ENCODE measurements at regions not wholly inside any gene's neighbourhood (a gene's known extent, or its start where the extent isn't known, plus 50 kb on each side); places are given as distances from the start of the nearest gene placed in this dataset.
"Not testable (repeated sequence)": the region's sequence is repeated elsewhere in the genome, so short reads cannot be mapped to it uniquely, and the experiment has no call there.

- H3K27me3 ChIP-seq (ENCODE audit: control insufficient read depth, insufficient read depth): no peaks in the 10 kb centered on the region
- no peak for ATAC-seq
- intact Hi-C loops (cut with DNase I): no loop called here
- H3K4me1 ChIP-seq (ENCODE audit: control insufficient read depth, insufficient read depth, low read length): no peaks in the 10 kb centered on the region
- no peak overlapping the region for H3K4me3 ChIP-seq (ENCODE audit: low read length)
- no peaks in the 10 kb centered on the region for H3K9me3 ChIP-seq (ENCODE audit: control insufficient read depth, low read length)
- no peak for DNase-seq
- H3K27ac ChIP-seq (ENCODE audit: low read length): no peak overlapping the region
Measured at GRCh38 chr7:42642699-42643098, 269.2 kb downstream of the C7orf25 start.

DNA sequence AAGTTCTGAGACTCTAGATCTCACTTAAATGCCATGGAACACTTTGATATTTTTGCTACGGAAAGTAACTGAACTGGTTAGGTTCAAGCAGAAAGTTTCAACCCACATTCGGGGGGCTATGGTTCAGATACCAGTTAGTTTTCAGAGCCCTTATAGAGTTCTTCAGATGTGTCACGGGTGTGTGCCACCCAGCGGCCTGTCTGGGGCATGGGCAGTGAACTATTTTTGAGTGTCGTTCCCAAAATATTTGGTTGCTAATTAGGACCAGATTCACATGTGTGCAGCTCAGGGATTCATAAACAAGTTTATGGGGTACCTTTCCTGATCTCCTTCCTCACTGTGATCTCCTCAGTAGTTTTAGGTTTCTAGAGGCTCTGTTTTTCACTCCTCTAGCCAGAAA, 271.9 kb downstream of the C7orf25 start:
- 73% methylated on average over 5 of the region's 5 CpGs for WGBS
- no peaks in the 10 kb centered on the region for H3K4me1 ChIP-seq (ENCODE audit: control insufficient read depth, insufficient read depth, low read length)
- intact Hi-C loops (cut with DNase I): no loop called here
- H3K4me3 ChIP-seq (ENCODE audit: low read length): no peak overlapping the region
- DNase-seq: no peak
- H3K27ac ChIP-seq (ENCODE audit: low read length): no peak overlapping the region
- H3K27me3 ChIP-seq (ENCODE audit: control insufficient read depth, insufficient read depth): no peaks in the 10 kb centered on the region
- H3K9me3 ChIP-seq (ENCODE audit: control insufficient read depth, low read length): no peaks in the 10 kb centered on the region
- ATAC-seq: no peak

DNA sequence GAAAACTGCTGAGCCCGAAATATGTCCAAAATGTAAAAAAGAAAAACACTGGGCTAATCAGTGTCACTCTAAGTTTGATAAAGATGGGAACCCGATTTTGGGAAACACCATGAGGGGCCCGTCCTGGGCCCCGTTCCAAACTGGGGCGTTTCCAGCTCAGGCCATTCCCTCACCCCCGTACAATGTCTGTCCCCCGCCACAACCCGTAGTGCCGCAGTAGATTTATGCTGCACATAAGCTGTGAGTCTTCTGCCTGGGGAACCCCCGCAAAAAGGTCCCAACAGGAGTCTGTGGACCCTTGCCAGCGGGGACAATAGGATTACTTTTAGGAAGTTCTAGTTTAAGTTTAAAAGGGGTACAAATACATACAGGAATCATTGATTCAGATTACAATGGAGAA, 275.5 kb downstream of the C7orf25 start:
- H3K27me3 ChIP-seq (ENCODE audit: control insufficient read depth, insufficient read depth); ATAC-seq; H3K27ac ChIP-seq (ENCODE audit: low read length); intact Hi-C loops (cut with DNase I); DNase-seq; H3K4me3 ChIP-seq (ENCODE audit: low read length); H3K9me3 ChIP-seq (ENCODE audit: control insufficient read depth, low read length); H3K4me1 ChIP-seq (ENCODE audit: control insufficient read depth, insufficient read depth, low read length): not testable (repeated sequence)
- 67% methylated on average over 11 of the region's 11 CpGs for WGBS

DNA sequence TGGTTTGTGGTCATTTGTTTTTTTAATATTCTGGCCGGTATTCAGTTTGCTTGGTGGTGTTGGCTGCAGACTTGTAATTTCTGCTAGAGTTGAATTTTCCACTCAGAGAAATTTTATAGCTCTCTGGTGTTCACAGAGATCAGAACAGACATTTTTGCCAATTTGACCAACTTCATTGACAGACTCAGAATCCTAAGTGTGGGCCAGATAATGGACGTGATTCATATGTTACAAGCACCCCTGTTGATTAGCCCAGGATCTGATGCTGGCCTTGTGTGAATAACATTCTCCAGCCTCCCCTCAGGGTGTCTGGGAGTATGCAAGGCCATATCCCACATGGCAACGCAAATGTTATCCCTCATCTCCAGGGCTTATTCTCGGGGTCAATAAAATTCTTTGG, 283.8 kb downstream of the C7orf25 start:
- ATAC-seq (no peak), DNase-seq (no peak)
- WGBS: 43% methylated on average over 4 of the region's 4 CpGs
- H3K4me3 ChIP-seq (ENCODE audit: low read length): no peak overlapping the region
- intact Hi-C loops (cut with DNase I): no loop called here
- H3K27me3 ChIP-seq (ENCODE audit: control insufficient read depth, insufficient read depth): no peaks in the 10 kb centered on the region
- H3K4me1 ChIP-seq (ENCODE audit: control insufficient read depth, insufficient read depth, low read length): no peaks in the 10 kb centered on the region
- no peak overlapping the region for H3K27ac ChIP-seq (ENCODE audit: low read length)
- H3K9me3 ChIP-seq (ENCODE audit: control insufficient read depth, low read length): no peaks in the 10 kb centered on the region

GRCh38 chr7:42627626-42628025, 284.2 kb downstream of the C7orf25 start:
- H3K4me1 ChIP-seq (ENCODE audit: control insufficient read depth, insufficient read depth, low read length): no peaks in the 10 kb centered on the region
- no peaks in the 10 kb centered on the region for H3K9me3 ChIP-seq (ENCODE audit: control insufficient read depth, low read length)
- no peak overlapping the region for H3K4me3 ChIP-seq (ENCODE audit: low read length)
- H3K27ac ChIP-seq (ENCODE audit: low read length): no peak overlapping the region
- ATAC-seq (no peak), DNase-seq (no peak)
- H3K27me3 ChIP-seq (ENCODE audit: control insufficient read depth, insufficient read depth): no peaks in the 10 kb centered on the region
- intact Hi-C loops (cut with DNase I): no loop called here
- WGBS: 60% methylated on average over 3 of the region's 3 CpGs

- ATAC-seq: no peak
- WGBS: 87% methylated on average over 2 of the region's 2 CpGs
- Histone ChIP-seq H3K9me3 (ENCODE audit: control insufficient read depth, low read length) (no peaks in the 10 kb centered on the region), H3K27me3 (ENCODE audit: control insufficient read depth, insufficient read depth) (no peaks in the 10 kb centered on the region), H3K27ac (ENCODE audit: low read length) (no peak overlapping the region), H3K4me1 (ENCODE audit: control insufficient read depth, insufficient read depth, low read length) (no peaks in the 10 kb centered on the region), H3K4me3 (ENCODE audit: low read length) (no peak overlapping the region)
- no peak for DNase-seq
- intact Hi-C loops (cut with DNase I): no loop called here
Measured at GRCh38 chr7:42627101-42627500, 284.8 kb downstream of the C7orf25 start.

DNA sequence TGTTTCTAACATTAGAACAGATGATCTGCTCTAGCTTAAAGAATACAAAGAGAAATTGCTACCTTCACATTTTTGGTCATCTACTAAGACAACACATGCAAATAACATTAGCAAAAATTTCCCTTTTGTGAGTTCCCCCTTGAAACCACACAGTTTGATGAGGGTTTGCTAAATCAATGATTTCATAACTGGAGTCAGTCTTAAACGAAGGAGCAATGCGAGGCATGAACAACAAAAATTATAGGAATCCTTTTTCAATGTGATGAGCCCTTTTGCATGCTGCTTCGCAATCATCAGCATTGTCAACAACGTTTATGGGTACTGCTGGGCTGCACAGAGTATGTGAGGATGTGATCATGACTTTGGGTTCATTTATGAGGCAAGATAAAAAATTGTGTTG, 286.4 kb downstream of the C7orf25 start:
- intact Hi-C loops (cut with DNase I): no loop called here
- H3K4me1 ChIP-seq (ENCODE audit: control insufficient read depth, insufficient read depth, low read length): no peaks in the 10 kb centered on the region
- no peak overlapping the region for H3K4me3 ChIP-seq (ENCODE audit: low read length)
- no peaks in the 10 kb centered on the region for H3K9me3 ChIP-seq (ENCODE audit: control insufficient read depth, low read length)
- no peaks in the 10 kb centered on the region for H3K27me3 ChIP-seq (ENCODE audit: control insufficient read depth, insufficient read depth)
- no peak overlapping the region for H3K27ac ChIP-seq (ENCODE audit: low read length)
- DNase-seq: no peak
- no peak for ATAC-seq
- 87% methylated on average over 4 of the region's 4 CpGs for WGBS

DNA sequence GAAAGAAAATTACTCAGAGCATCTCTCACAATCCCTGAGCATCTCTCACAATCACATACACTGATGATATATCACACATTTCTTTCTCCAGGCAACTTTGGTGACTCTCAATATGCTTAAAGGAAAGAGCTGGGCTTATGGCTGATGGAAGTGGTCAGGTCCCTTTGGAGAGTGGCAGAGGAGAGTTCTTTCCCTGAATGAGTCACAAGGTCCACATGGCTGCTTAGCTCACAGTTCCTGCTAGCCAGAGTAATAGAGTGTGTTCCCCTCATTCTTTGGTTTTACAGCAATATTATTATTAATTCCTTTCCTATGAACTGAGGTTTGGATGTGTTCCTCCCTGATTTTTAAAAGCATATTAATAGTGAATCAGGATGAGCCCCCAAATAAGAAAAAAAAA, 287.4 kb downstream of the C7orf25 start:
- H3K4me1 ChIP-seq (ENCODE audit: control insufficient read depth, insufficient read depth, low read length): no peaks in the 10 kb centered on the region
- intact Hi-C loops (cut with DNase I): no loop called here
- no peak overlapping the region for H3K4me3 ChIP-seq (ENCODE audit: low read length)
- ATAC-seq (no peak), DNase-seq (no peak)
- H3K27ac ChIP-seq (ENCODE audit: low read length): no peak overlapping the region
- no peaks in the 10 kb centered on the region for H3K27me3 ChIP-seq (ENCODE audit: control insufficient read depth, insufficient read depth)
- no peaks in the 10 kb centered on the region for H3K9me3 ChIP-seq (ENCODE audit: control insufficient read depth, low read length)

DNA sequence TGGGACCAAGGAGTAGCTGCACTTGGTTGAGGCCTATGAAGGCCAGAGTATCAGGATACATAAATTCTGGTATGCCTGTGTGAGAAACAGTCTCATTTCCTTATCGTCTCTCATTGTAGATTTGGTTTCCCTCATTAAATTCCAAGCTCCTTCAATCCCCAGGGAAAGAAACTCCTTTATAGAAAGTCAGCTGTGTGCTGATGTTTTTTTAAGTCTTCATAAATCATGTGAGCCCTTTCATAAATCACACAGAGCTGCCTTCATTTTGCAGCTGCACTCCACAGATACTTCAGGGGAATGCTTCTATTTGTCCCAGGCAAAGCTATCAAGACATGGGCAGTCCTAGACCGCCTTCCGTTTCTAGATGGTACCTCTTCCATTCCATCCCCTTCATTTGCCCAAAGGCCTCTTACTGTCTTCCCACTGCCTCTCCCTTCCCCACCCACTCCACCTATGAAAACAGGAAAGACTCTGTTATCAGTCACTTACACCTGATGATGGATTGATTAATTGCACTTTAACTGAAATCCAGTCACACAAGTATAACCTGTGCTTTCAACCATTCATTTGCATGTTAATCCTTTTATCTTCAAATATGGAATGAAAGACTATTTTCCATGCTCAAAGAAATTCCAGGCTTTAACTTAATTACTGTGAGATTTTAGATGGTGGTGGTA, 290.2 kb downstream of the C7orf25 start:
- Histone ChIP-seq H3K4me3 (ENCODE audit: low read length) (no peak overlapping the region), H3K27ac (ENCODE audit: low read length) (no peak overlapping the region), H3K27me3 (ENCODE audit: control insufficient read depth, insufficient read depth) (no peaks in the 10 kb centered on the region), H3K4me1 (ENCODE audit: control insufficient read depth, insufficient read depth, low read length) (no peaks in the 10 kb centered on the region), H3K9me3 (ENCODE audit: control insufficient read depth, low read length) (no peaks in the 10 kb centered on the region)
- ATAC-seq (no peak), DNase-seq (no peak)
- 70% methylated on average over 3 of the region's 3 CpGs for WGBS
- intact Hi-C loops (cut with DNase I): no loop called here

DNA sequence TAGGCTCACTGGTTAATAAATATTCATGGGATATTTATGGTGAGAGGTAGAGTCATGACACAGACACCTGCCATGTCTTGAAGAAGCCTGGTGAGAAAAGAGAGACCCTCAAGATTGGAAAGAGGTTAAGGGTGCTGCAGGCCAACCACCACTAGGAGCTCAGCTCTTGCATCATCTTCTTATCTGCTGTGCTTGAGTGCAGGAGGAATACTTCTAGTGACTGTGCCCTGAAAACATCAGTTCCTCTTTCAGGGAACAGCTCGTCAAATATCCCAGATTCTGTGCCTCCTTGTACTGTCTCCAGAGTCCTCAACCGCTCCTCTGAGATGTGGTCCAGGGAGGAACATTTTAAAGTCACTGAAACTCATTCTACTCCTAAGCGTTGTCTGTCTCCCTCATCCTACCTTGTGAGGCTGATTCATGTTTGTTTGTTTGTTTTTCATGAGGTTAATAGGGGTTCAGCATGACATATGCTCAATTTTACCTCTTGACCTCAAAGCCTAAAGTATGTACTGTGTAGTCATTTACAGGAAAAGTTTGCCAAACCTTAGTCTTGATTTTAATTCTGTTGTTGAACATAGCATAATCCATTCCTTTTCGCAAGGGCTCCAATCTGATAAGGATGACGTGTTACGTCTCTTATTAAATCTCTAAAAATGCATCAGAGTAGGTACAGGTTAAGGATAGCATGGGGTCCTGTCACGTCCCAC, 293.1 kb downstream of the C7orf25 start:
- Histone ChIP-seq H3K27me3 (ENCODE audit: control insufficient read depth, insufficient read depth) (no peaks in the 10 kb centered on the region), H3K27ac (ENCODE audit: low read length) (no peak overlapping the region), H3K9me3 (ENCODE audit: control insufficient read depth, low read length) (no peaks in the 10 kb centered on the region), H3K4me3 (ENCODE audit: low read length) (no peak overlapping the region), H3K4me1 (ENCODE audit: control insufficient read depth, insufficient read depth, low read length) (no peaks in the 10 kb centered on the region)
- DNase-seq (no peak), ATAC-seq (no peak)
- intact Hi-C loops (cut with DNase I): no loop called here
- WGBS: 81% methylated on average over 7 of the region's 7 CpGs

GRCh38 chr7:42617806-42618457, 293.9 kb downstream of the C7orf25 start:
- Histone ChIP-seq H3K27me3 (ENCODE audit: control insufficient read depth, insufficient read depth) (no peaks in the 10 kb centered on the region), H3K4me3 (ENCODE audit: low read length) (no peak overlapping the region), H3K27ac (ENCODE audit: low read length) (no peak overlapping the region), H3K4me1 (ENCODE audit: control insufficient read depth, insufficient read depth, low read length) (no peaks in the 10 kb centered on the region), H3K9me3 (ENCODE audit: control insufficient read depth, low read length) (no peaks in the 10 kb centered on the region)
- 43% methylated on average over 8 of the region's 8 CpGs for WGBS
- ATAC-seq (no peak), DNase-seq (peak in 1 of 3 donors; percentile 31)
- intact Hi-C loops (cut with DNase I): no loop called here
